Epidermal melanocyte (primary cell): ENCODE measurements at regions not wholly inside any gene's neighbourhood (a gene's known extent, or its start where the extent isn't known, plus 50 kb on each side); places are given as distances from the start of the nearest gene placed in this dataset.
A peak's percentile ranks its signal among the peaks of the same experiment; 100 is the strongest.
"Not testable (repeated sequence)": the region's sequence is repeated elsewhere in the genome, so short reads cannot be mapped to it uniquely, and the experiment has no call there.

ENCODE experiments used
- DNase-seq: peaks from one replicate; pipeline ENCODE4 v3.0.0; 2011; ENCODE audit warnings: low spot score; ENCODE audit not compliant: insufficient read length

DNA sequence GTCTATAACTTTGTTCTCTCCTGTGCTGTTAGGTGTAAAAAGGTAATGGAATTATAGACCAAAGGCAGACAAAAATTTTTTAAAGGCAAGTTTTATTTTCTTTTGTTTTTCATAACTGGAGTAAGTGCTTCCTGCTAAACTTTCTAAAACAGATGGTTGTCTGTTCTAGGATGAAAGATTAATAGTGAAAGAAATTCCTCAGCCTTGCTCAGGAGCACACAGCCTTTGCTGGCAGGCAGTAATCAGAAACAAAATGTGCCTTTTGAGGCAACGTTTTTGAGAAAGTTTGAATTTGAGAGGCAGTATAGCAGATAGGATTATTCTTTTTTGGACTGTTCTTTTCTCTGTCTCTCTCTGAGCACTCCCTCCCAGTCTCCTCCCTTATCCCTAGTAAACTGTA is 2749.5 kb downstream of the PCDH9 start:
- DNase-seq, result no peak

DNA sequence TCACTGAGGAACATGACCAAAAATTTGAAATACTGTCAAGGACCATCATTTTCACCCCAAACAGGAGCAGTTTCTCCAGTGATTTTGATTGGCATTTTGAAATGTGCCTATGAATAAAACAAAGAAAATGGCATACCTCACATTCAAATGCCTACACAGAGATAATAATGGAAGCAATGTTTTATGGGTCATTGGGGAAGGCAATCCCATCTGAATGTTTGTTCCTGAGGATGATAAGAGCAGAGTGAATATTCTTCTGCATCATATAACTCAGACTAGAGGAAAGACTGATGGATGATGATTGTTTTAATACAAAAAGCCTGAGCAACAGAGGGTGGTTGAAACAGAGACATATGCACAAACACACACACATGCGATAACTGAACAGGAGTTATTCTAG is 2749.9 kb downstream of the PCDH9 start:
- DNase-seq, result no peak

DNA sequence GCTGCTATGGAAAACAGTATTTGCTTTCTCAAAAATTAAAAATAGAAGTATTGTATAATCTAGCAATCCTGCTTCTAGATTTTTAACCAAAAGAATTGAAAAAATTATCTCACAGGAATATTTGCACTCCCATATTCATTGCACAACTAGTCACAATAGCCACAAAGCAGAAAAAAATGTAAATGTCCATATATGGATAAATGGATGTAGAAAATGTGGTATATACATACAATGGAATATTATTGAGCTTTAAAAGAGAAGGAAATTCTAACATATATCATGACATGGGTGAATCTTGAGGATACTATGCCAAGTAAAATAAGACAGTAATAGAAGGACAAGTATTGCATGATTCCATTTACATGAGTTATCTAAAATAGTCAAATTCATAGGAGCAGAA is 2753.0 kb downstream of the PCDH9 start:
- DNase-seq, result no peak

DNA sequence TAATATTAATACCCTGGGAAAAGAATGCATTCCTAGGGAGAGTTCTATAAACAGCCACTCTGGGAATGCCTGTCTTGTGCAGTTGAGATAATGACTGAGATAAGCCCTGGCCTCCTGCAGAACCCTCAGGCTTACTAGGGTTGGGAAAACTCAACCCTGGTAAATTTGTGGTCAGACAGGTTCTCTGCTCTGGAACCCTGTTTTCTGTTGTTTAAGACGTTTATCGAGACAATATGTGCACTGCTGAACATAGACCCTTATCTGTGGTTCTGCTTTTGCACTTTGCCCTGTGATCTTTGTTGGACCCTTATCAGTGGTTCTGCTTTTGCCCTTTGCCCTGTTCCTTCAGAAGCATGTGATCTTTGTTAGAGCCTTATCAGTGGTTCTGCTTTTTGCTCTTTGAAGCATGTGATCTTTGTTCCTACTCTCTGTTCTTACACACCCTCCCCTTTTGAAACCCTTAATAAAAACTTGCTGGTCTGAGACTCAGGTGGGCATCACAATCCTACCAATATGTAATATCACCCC is 2754.0 kb downstream of the PCDH9 start:
- DNase-seq, result not testable (repeated sequence)

DNA sequence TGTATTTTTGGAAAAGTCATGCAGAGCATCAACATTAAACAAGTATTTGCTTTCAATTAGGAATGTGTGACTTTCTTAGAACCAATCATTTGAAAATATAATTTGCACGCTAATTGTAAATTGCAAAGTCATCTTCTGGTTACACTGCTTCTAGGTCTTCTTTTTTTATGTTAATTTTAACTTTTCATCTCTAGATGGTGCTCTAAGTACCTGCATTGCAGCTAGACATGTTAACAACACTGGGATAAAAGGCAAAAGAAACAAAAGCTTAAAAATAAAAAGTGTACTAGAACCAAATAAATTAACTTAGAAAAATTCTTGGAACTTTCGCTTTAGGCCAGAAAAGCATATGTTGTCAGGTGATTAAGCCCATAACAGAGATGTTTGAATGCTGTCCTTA is 2758.2 kb downstream of the PCDH9 start:
- peak; percentile 19 for DNase-seq

DNA sequence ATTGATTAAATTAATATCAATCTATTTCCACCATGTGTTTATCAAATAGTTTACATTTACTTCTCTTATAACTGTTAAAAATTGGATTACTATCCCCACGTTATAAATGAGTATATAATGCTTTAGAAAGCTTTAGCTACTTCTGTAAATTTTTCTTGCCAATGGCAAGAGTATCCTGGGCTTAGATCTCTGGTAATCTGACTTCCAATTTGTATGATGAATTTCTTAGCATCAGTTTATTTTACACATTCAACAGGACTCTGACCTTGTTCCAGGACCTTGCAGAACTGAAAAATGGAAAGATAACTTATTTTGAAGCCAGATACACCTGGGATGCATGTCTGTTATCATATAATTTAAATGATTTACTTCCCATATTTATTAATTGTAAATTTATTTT is 2759.4 kb downstream of the PCDH9 start:
- no peak for DNase-seq

DNA sequence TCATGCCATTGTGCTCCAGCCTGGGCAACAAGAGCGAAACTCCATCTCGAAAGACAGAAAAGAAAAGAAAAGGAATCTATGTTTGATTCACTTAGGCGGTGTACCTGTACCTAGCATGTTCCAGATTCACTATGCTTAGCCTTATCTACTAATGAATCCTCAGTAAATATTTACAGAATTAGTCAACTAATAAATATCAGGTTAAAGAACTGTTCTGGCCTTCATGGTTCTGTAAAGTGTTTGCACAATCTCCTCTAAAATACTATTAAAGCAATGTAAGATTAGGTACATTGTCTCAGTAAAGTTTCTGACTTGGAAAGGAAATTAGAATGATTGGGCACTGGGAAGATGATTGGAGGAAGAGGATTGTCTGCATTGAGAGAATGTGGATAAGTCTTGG is 2770.4 kb downstream of the PCDH9 start:
- no peak for DNase-seq

DNA sequence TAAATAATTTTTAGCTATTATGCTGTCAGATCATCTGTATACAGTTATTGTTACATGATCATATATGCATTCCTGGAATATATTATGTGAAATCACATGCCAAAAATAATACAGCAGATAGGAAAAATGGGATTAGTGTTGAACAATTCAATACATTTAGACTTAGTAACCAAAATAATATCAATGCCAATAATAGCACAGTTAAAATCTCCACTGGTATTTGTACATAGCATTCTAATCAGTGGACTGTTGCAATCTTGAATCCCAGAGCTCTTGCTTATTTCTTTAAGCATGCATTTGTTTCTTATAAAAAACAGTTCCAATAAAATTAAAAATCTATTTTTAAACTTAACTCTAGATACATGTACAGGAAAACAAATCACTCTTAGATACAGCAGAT is 2772.2 kb downstream of the PCDH9 start:
- DNase-seq, result no peak

DNA sequence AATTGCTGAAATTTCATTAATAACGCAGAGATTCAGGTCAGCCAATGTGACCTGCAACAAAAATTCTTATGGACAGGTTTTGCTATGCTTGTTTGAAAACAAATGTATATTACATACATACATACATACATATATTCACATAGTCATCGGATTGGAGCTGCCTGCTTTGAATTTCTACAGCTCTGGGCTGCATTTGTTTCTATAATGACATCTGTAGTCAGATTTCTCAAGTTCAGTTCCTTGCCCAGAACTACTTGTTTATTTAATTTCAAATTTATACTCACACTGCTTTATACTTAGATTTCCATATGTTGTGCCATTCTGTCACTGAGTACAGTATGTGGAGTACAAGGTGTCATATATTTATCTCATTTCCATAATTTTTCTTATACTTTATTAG is 2775.0 kb downstream of the PCDH9 start:
- DNase-seq, result no peak

DNA sequence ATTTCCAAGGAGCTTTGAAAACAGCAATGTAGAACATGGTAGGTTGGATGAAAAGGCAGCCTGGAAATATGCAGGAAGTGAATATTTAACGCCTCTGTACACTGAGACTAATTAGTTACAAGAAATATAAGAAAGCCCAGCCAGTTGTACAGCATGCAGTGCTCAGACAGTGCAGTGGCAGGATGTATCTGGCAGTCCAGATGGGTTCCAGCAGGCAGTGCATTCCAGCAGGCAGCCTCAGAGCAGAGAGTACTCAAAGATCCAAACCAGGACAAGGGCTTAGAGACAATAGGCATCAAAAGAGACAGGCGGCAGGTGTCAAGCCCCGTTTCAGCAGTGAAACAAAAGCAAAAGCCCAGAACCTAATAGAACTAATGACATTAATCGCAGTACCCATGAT is 2776.3 kb downstream of the PCDH9 start:
- no peak for DNase-seq

DNA sequence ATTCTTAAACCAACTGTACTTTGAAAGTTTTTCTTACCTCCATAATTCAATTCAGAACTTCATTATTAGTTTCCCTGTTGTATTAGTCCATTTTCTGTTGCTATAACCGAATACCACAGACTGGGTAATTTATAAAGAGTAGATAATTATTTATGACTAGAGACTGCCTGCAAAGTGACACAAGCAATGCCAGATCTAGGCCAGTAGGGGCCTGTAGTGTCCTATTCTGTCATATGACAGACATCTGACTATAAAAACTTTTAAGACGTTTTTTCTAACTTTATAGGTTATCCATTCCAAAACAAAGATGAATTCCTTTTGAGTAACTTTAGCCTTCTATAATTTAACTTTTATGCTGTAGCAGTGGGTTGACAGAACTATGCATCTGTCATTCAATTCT is 2783.8 kb downstream of the PCDH9 start:
- DNase-seq, result no peak

DNA sequence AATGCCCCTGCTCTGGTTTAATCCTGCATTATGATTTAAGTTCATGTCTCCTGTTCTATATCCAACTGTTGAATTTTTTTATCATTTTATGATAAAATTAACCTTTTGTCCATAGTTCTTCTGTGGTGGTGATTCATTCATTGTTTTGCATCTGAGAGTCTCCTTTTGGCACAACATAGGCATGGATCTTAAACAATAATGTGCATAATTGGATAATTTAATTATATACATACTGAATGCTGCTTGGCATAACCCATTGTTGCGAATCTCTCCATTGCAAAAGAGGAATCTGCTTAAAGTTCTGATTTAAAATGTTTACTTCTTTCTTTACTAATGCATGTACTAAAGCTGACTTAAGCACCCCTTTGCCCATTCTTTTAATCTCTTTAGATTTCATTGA is 2788.4 kb downstream of the PCDH9 start:
- DNase-seq, result no peak

DNA sequence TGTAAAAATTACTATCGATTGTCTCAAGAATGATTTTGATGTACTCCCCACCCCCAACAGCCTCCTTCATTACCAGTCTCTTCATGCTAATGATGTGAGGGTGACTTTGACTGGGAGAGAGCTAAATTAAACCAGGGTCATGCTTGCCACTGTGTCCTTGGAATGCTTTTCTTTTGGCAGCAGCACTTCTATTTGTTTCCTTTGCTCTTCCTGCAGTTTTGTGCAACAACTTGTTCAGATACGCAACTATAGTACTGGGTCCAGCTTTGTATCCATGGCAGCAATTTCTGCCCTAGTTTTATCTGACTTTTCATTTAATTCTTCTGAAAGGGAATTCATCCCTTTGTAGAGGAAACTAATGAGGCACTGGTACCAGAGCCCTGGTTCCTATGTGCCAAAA is 2792.1 kb downstream of the PCDH9 start:
- DNase-seq, result no peak

DNA sequence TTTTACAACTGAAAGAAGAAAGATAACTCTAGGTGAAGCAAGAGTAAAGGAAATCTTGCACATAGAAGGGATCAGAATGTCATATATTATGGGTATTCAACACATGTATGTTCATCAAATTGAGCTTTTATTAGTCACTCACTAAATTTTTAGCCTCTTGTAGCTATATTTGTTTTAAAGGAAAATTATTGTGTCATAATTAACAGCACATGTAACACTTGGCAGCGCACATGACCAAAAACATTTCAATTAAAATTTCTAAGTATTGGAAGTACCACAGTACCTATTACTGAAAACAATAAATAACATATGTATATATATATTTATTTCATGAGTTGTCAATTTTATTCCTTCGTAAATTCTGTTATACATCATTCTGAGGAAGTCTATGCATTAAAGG is 2800.4 kb downstream of the PCDH9 start:
- DNase-seq, result no peak

DNA sequence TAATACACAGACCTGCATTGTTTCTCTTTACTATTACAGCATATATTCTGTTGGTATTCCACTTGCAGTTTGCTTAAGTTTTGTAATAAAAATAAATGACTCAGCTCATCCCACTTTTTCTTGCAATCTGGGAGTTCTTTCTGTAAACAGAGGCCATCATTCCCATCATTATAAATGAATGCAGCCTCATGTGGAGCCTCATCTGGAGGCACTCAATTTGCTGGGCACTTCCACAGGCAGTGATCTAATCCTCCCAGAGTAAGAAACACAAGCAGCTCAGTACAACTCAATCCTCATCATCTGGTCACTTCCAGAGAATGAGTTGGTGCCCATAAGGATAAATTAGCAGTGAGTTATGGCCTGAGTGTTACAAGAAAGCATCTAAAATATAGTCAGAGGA is 2801.9 kb downstream of the PCDH9 start:
- no peak for DNase-seq

DNA sequence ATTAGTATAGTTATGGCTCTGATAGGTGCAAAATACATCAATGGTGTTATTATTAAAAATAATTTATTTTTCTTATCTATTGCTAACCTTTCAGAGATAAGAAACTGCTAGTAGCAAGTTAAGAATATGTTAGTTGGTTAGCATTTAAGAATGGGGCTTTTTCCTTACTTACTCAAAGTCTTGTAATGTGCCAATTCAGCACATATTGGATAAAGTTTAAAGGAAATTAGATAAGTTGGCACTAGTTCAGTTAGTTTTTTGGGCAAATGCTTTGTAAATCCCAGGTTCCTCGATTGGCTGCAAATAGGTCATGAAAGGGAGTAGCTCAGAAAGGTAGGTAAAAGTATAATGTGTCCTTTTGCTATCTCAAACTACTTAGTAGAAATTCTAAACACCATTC is 2806.7 kb downstream of the PCDH9 start:
- DNase-seq, result no peak

DNA sequence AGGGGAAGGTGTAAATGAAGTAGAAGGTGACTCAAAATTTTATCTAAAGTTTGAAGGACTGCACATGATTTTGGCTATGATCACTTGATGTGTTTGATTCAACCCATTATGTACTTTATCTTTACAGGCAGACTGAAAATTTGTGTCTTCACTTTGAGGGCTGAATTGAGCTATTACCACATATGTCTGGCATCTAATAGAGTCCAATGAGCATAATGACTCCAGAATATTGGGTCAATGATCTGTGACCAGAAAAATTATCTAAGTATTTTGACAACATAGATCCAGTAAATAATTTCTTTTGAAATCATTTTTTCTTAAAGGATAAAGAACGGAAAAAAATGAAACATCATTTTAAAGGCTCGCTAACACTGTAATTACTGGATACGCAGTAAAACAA is 2810.0 kb downstream of the PCDH9 start:
- no peak for DNase-seq

DNA sequence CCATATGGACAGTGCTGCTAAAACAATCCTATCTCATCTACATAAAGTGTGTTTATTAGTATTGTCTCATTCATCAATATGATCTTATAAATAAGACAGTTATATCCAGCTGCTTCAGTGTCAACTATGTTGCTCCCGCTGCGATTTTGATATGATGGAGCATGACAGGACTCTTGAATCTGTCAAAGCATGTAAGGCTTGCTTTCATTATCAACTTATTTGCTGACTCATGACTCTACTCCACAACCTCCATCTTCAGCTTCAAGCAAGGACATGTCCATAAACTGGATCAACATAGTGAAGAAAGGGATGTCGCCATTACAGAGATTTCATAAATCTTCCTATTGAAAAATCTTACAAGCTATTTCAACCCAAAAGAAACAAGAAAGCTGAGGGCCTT is 2812.6 kb downstream of the PCDH9 start:
- no peak for DNase-seq

DNA sequence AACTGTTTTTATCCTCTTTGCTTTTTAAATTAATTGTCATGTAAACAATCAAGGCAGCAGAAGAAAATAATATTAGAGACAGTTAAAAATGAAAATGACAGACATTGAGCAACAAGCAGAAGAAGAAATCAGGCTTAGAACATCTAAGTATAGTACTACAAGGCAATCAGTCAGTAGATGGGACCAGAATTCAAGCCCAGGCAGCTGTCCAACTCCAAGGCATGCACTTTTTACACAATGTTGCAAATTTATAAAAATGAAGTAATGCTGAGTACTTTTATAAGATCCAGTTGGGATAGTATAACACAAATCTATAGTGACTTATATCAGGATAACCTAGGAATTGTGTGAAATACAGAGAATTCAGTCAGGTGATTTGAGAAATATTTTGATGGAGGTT is 2815.8 kb downstream of the PCDH9 start:
- no peak for DNase-seq

DNA sequence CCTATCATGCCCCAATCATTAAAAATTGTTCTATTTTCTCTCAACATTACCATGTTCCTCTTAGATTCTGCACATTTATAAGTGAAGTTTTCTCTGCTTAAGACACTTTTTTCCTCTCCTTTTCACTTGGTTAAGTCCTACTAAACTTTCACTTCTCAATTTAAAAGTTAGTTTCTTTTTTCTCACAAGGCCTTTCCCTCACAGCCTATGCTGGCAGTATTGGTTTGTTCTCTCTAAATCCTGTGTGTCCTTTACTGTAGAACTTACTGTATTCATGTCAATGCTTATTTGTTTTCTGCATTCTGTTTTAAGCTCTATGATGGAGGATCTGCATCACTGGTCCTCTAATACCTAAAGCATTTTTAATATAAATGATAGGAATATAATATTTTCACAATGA is 2816.6 kb downstream of the PCDH9 start:
- DNase-seq, result no peak

DNA sequence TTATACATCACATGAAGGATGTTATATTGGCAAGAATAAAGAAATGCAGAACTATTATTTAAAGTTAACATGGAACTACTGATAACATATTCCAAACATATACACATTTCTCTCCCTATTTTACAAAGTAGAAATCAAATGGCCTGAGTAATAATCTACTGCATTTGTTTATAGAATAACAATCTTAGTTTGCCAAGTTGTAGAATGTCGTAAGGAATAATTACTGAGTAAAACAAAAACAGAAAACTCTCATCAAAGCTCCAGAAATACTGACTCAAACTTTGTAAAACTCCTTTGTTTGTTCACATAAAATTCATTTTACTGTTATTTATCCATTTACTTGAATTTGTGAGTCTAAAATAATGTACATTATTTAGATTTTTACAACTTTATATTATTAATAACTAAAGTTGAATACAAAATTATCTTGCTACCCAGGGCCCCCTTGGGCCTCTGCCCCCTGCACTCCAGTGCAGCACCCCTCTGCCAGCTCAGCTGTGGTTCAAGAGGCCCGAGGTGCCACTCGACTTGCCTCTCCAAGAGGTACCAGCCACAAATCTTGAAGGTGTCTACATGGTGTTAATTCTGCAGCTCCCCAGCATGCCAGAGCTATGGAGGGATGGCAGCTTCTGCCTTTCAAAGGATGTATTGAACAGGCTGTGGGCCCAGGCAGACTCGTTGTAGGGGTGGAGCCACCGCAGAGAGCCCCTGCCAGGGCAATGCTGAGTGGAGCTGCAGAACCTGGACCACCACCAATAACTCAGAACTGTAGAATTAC is 2819.7 kb downstream of the PCDH9 start:
- DNase-seq, result no peak

DNA sequence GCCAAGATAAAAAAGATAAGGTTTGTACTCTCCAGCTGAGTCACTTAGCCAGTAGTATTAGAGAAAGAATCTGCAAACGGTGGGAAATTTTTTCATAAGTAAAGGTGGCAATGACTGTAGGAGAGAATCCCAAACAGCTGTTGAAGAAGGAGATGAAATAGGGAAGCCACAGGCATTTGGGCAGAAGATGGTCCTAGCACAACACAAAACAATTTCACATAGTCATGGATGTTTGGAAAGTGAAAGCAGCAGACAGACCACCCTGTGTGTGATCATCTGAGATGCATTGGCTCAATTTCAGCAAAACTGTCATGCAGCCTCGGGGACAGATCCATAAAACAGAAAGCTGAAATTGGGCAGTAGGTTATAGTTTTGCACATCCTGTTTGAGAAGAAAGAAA is 2832.4 kb downstream of the PCDH9 start:
- no peak for DNase-seq

DNA sequence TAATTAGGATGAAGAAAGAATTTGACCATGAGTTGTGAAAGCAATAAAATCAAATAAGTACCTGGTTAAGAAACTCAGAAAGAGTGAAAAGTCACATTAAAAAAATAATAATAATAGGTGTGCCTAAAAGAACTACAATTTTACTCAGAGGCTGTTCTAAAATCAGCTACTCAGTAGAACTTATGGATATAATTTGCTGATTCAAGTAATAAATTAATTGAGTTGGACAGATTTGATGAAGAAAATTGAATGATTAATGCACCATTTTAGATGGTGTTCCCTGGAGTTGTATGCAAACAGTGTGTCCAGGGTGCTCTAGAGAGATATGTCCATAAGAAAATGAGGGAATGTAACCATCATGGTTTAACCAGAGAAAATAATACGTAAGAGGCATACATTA is 2852.5 kb downstream of the PCDH9 start:
- DNase-seq, result no peak

DNA sequence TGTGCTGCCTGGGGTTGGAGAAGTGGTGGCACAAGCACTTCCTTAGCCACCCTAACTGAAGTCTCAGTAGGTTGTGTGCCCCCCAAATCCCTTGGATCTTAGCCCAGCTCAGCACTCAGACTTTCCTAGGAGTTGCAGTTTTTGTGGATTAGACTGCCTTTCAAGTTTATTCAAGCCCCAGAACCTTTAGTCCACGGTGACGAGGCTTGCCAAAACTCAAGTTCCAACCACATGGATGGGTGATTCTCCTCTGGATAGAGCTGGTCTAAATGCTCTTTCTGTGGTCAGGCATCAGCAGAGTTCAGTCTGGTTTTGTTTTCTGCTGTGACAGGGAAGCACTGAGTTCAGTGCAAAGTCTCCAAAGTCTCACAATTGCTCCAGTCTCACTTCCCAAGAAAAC is 2858.7 kb downstream of the PCDH9 start:
- DNase-seq, result no peak
